DMS153 treated with DMSO at 0.1 percent for 48 hours (cell line): ENCODE measurements at regions not wholly inside any gene's neighbourhood (a gene's known extent, or its start where the extent isn't known, plus 50 kb on each side); places are given as distances from the start of the nearest gene placed in this dataset.
"Not testable (repeated sequence)": the region's sequence is repeated elsewhere in the genome, so short reads cannot be mapped to it uniquely, and the experiment has no call there.

Experiments used
- DNase-seq: peaks from one replicate; lab custom pipeline; 2025; ENCODE audit not compliant: unreplicated experiment; lab: John Stamatoyannopoulos, UW

- DNase-seq: no peak
Measured at GRCh38 chr13:69283301-69283700, 824.3 kb upstream of the ATXN8OS start.

- no peak for DNase-seq
Measured at GRCh38 chr13:69280399-69280798, 827.2 kb upstream of the ATXN8OS start.

- DNase-seq: no peak
Measured at GRCh38 chr13:69279213-69279612, 828.4 kb upstream of the ATXN8OS start.

- no peak for DNase-seq
Measured at GRCh38 chr13:69274231-69274630, 833.4 kb upstream of the ATXN8OS start.

GRCh38 chr13:69264362-69265334 is 843.0 kb upstream of the ATXN8OS start:
- DNase-seq: no peak

GRCh38 chr13:69243366-69243765 is 864.3 kb upstream of the ATXN8OS start:
- DNase-seq: no peak

GRCh38 chr13:69234171-69234570 is 873.5 kb upstream of the ATXN8OS start:
- DNase-seq: no peak

- DNase-seq: no peak
Measured at GRCh38 chr13:69226427-69226826, 881.2 kb upstream of the ATXN8OS start.

GRCh38 chr13:69221633-69222498 is 885.8 kb upstream of the ATXN8OS start:
- DNase-seq: not testable (repeated sequence)

GRCh38 chr13:69213396-69213795 is 894.2 kb upstream of the ATXN8OS start:
- no peak for DNase-seq

- no peak for DNase-seq
Measured at GRCh38 chr13:69204620-69205019, 903.0 kb upstream of the ATXN8OS start.

- DNase-seq: no peak
Measured at GRCh38 chr13:69202996-69203395, 904.6 kb upstream of the ATXN8OS start.

GRCh38 chr13:69199664-69200063 is 908.0 kb upstream of the ATXN8OS start:
- no peak for DNase-seq

GRCh38 chr13:69198706-69199105 is 908.9 kb upstream of the ATXN8OS start:
- DNase-seq: no peak

- DNase-seq: no peak
Measured at GRCh38 chr13:69194130-69194529, 913.5 kb upstream of the ATXN8OS start.

GRCh38 chr13:69180034-69180433 is 927.6 kb upstream of the ATXN8OS start:
- DNase-seq: no peak

GRCh38 chr13:69178000-69178399 is 929.6 kb upstream of the ATXN8OS start:
- DNase-seq: no peak

- no peak for DNase-seq
Measured at GRCh38 chr13:69168436-69168835, 939.2 kb upstream of the ATXN8OS start.

GRCh38 chr13:69155136-69155535 is 952.5 kb upstream of the ATXN8OS start:
- DNase-seq: no peak

GRCh38 chr13:69142101-69142500 is 965.5 kb upstream of the ATXN8OS start:
- no peak for DNase-seq

GRCh38 chr13:69124996-69125395 is 982.6 kb upstream of the ATXN8OS start:
- DNase-seq: no peak
